Ishikawa (cell line): ENCODE measurements at regions not wholly inside any gene's neighbourhood (a gene's known extent, or its start where the extent isn't known, plus 50 kb on each side); places are given as distances from the start of the nearest gene placed in this dataset.

Source experiments
- CEBPB ChIP-seq: IDR thresholded peaks from 2 replicates; pipeline ENCODE4 v1.6.1; 2012
- CREB1 ChIP-seq: IDR thresholded peaks from 2 replicates; pipeline ENCODE4 v1.6.1; 2012; ENCODE audit warnings: low read depth
- EP300 ChIP-seq: IDR thresholded peaks from 2 replicates; pipeline ENCODE4 v1.6.1; 2012; ENCODE audit warnings: borderline replicate concordance
- REST ChIP-seq: IDR thresholded peaks from 2 replicates; pipeline ENCODE4 v1.6.1; 2012; ENCODE audit warnings: low read depth, mild to moderate bottlenecking
- TCF12 ChIP-seq: IDR thresholded peaks from 2 replicates; pipeline ENCODE4 v1.6.1; 2012; ENCODE audit warnings: low read depth
- TEAD4 ChIP-seq: IDR thresholded peaks from 2 replicates; pipeline ENCODE4 v1.6.1; 2012
- TF ChIP-seq, protein P1 (sequence below): IDR thresholded peaks from 2 replicates; pipeline ENCODE4 v1.6.1; 2012

DNA sequence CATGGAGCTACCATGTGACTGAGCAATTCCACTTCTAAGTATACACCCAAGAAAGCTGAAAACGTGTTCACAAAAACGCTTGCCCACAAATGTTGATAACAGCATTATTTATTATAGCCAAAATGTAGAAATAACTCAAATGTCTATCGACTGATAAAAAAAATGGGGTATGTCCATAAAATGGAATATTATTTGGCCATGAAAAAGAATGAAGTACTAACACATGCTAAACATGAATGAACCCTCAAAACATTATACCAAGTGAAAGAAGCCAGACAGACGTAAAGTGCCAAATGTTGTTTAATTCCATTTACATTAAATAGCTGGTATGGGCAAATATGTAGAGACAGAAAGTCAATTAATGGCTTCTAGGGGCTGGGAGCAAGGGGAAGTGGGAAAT is 184.9 kb upstream of the IRX2 start:
- TF ChIP-seq, protein P1, sequence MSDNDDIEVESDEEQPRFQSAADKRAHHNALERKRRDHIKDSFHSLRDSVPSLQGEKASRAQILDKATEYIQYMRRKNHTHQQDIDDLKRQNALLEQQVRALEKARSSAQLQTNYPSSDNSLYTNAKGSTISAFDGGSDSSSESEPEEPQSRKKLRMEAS, result no peak
- TF ChIP-seq REST, result no peak
- TF ChIP-seq EP300, result no peak
- no peak for TF ChIP-seq CEBPB
- no peak for TF ChIP-seq TCF12
- no peak for TF ChIP-seq CREB1
- no peak for TF ChIP-seq TEAD4
